Neutrophil (primary cell): ENCODE measurements at regions not wholly inside any gene's neighbourhood (a gene's known extent, or its start where the extent isn't known, plus 50 kb on each side); places are given as distances from the start of the nearest gene placed in this dataset.

Experiments used
- H3K27ac ChIP-seq: fragments of 200-600 bp; sonication (generic); 2 replicates; pipeline ENCODE4 v1.5.1; 2016; ENCODE audit warnings: mild to moderate bottlenecking, moderate library complexity
- H3K27me3 ChIP-seq: fragments of 200-600 bp; sonication (generic); 2 replicates; pipeline ENCODE4 v1.6.0; 2016; ENCODE audit warnings: mild to moderate bottlenecking
- H3K36me3 ChIP-seq: fragments of 200-600 bp; sonication (generic); 2 replicates; pipeline ENCODE4 v1.5.1; 2017
- H3K4me1 ChIP-seq, 2 experiments: fragments of 200-600 bp in 1 of 2; sonication (generic) in 1 of 2; 1 replicate in 1 of 2; 2 replicates in 1 of 2; pipeline versions ENCODE4 v1.5.1 to v1.6.1; 2013 to 2016; ENCODE audit warnings: low read depth in 1 of 2, low read length in 1 of 2, mild to moderate bottlenecking in 1 of 2, moderate library complexity in 1 of 2; ENCODE audit not compliant: control insufficient read depth in 1 of 2, insufficient read depth in 1 of 2
- H3K4me3 ChIP-seq, 2 experiments: fragments of 200-600 bp in 1 of 2; sonication (generic) in 1 of 2; 1 replicate in 1 of 2; 2 replicates in 1 of 2; pipeline ENCODE4 v1.5.1; 2013 to 2016; ENCODE audit warnings: low read depth in 1 of 2, low read length in 1 of 2, mild to moderate bottlenecking in 1 of 2, moderate library complexity in 1 of 2
- H3K9me3 ChIP-seq: fragments of 200-600 bp; sonication (generic); 2 replicates; pipeline ENCODE4 v1.5.1; 2016
- CTCF ChIP-seq: fragments of 200-600 bp; sonication (generic); IDR thresholded peaks from 2 replicates; pipeline ENCODE4 v1.5.1; 2016; ENCODE audit warnings: antibody characterized with exemption

DNA sequence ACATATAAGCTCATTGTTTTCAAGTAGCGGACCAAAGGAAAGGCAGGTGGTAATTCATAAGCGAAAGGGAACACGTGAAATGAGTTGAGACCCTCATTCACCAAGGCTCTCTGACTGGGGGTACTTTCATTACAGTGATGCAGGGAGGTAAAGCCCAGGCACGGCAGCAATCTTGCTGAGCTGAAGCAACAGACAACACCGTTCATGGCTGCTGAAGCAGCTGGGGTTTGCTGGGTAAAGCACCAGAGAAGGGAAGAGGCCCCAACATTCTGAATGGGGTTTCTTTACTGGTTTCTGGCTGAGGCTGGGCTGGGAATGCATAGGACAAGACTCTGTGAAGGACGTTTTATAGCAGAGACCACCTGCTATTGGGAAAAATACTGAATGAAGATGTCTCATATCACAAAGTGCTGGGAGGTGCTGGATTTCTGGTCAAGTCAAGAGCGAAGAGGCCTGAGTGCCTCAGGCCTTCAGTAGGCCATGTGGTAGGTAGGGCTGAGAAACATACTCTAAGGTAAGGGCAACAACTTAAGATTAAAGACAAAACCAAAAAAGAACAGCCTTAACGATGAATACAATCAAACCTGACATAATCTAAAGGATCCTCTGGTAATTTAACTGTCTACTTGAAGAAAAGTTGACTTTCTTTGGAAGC is 324.7 kb upstream of the PIK3C3 start:
- Histone ChIP-seq H3K27me3 (no peaks in the 10 kb centered on the region), H3K27ac (no peak overlapping the region), H3K4me1 (no peaks in the 10 kb centered on the region), H3K4me3 (no peak overlapping the region), H3K9me3 (no peaks in the 10 kb centered on the region), H3K36me3 (no peaks in the 10 kb centered on the region)
- TF ChIP-seq CTCF = no peak

DNA sequence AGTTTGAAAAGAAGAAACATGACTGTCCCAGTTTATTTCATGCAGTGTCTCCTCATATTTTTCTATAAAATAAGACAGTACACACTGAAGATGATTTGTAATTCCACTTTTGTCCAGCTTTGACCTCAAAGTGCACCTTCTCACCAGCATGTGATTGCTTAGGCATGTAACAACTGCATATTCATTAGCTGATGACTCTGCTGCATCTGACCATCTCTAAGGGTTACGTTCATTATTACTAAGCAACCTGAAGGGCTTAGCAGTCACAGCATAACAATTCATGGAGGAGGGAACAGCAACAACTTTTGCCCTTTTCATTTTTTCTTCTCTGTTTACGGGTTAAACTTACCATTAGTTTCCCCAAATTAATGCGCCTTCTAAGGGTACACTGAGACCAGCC is 330.6 kb upstream of the PIK3C3 start:
- no peaks in the 10 kb centered on the region for H3K36me3 ChIP-seq
- no peak for TF ChIP-seq CTCF
- no peaks in the 10 kb centered on the region for H3K27me3 ChIP-seq
- H3K4me3 ChIP-seq = no peak overlapping the region
- no peaks in the 10 kb centered on the region for H3K4me1 ChIP-seq
- H3K9me3 ChIP-seq = no peaks in the 10 kb centered on the region
- no peak overlapping the region for H3K27ac ChIP-seq

DNA sequence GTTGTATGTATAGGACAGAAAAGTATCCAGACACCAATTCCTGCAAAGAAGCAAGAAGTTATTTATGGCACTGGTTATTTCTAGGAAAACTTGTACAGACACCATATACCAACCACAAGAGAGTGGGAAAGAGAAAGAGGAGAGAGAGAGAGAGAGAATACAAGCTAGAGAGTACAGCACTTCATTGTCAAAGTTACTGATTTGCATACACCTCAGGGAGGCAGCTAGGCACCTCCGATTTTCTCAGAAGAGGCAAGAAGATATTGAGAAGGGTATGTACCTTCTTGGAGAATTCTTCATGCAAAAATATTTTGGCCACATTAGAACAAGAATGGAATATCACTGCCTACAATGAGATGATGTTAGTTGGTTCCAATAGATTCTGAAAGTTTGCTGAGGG is 333.9 kb upstream of the PIK3C3 start:
- TF ChIP-seq CTCF = no peak
- Histone ChIP-seq H3K36me3 (no peaks in the 10 kb centered on the region), H3K9me3 (no peaks in the 10 kb centered on the region), H3K4me3 (no peak overlapping the region), H3K4me1 (no peaks in the 10 kb centered on the region), H3K27ac (no peak overlapping the region), H3K27me3 (no peaks in the 10 kb centered on the region)

DNA sequence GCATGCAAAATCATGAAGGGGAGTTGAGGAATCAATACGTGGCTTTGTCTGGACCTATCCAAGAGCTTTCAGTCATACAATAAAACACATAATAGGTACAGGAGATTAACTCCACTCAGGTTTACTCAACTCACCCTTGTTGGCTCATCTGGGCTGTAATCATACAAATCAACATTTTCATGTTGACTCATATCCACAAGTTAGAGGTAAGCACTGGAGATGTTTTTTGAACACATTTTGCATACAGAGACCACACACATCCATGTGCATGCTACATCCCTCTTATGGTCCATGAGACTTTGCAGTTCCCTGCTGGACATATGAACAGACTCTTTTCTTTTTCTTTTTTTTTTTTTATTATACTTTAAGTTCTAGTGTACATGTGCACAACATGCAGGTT is 336.9 kb upstream of the PIK3C3 start:
- no peak overlapping the region for H3K4me3 ChIP-seq
- H3K9me3 ChIP-seq = no peaks in the 10 kb centered on the region
- no peak for TF ChIP-seq CTCF
- H3K27ac ChIP-seq = no peak overlapping the region
- H3K27me3 ChIP-seq = no peaks in the 10 kb centered on the region
- H3K4me1 ChIP-seq = no peaks in the 10 kb centered on the region
- no peaks in the 10 kb centered on the region for H3K36me3 ChIP-seq

GRCh38 chr18:41617647-41618046 is 337.4 kb upstream of the PIK3C3 start:
- H3K27ac ChIP-seq = no peak overlapping the region
- H3K9me3 ChIP-seq = no peaks in the 10 kb centered on the region
- H3K36me3 ChIP-seq = no peaks in the 10 kb centered on the region
- no peaks in the 10 kb centered on the region for H3K27me3 ChIP-seq
- TF ChIP-seq CTCF = no peak
- H3K4me3 ChIP-seq = no peak overlapping the region
- H3K4me1 ChIP-seq = no peaks in the 10 kb centered on the region
